ENCODE measurements at regions not wholly inside any gene's neighbourhood (a gene's known extent, or its start where the extent isn't known, plus 50 kb on each side); places are given as distances from the start of the nearest gene placed in this dataset.

- DNase-seq (ENCODE audit: low spot score): no peak
Observed at GRCh38 chr12:32047357-32048212, 59.1 kb upstream of the BICD1 start.

GRCh38 chr12:32048791-32049190 lies 57.9 kb upstream of the BICD1 start:
- DNase-seq (ENCODE audit: low spot score): no peak

DNA sequence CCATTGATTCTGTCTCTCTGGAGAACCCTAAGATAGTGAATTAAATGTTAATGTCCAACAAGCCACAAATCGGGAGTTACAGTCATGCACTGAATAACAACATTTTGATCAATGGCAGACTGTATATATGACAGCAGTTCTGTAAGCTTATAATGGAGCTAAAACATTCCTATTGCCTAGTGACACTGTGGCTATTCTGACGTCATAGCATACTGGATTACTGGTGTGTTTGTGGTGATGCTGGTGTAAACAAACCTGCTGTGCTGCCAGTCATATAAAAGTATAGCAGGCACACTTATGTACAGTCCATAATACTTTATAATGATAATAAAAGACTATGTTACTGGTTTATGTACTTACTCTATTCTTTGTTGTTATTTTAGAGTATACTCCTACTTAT lies 56.7 kb upstream of the BICD1 start:
- no peak for DNase-seq (ENCODE audit: low spot score)

GRCh38 chr12:32051511-32052211 lies 55.0 kb upstream of the BICD1 start:
- DNase-seq (ENCODE audit: low spot score): peak; percentile 42

- no peak for DNase-seq (ENCODE audit: low spot score)
Observed at GRCh38 chr12:32052212-32052713, 54.4 kb upstream of the BICD1 start.

- DNase-seq (ENCODE audit: low spot score): no peak
Observed at GRCh38 chr12:32053881-32054624, 52.6 kb upstream of the BICD1 start.
